ENCODE measurements at regions not wholly inside any gene's neighbourhood (a gene's known extent, or its start where the extent isn't known, plus 50 kb on each side); places are given as distances from the start of the nearest gene placed in this dataset.

DNA sequence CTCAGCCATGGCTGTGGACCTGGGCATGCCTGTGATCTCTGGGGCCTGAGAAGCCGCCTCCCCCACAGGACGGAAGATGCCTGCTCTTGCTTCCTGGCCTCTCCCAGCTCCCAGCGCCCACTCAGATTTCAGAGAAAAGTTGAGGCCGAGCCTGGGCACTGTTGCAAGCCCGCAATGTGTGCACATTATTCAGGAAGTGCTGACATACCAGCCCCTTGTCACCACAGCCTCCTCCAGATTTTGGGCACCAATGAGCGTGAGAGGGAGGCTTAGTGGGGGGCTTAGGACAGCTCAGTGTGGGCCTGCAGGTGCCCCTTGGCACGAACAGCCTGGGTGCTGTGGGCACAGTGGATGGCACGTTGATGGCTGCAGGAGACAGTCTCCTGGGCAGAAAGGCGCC lies 1400.9 kb upstream of the ALCAM start:
- TF ChIP-seq, protein P1, sequence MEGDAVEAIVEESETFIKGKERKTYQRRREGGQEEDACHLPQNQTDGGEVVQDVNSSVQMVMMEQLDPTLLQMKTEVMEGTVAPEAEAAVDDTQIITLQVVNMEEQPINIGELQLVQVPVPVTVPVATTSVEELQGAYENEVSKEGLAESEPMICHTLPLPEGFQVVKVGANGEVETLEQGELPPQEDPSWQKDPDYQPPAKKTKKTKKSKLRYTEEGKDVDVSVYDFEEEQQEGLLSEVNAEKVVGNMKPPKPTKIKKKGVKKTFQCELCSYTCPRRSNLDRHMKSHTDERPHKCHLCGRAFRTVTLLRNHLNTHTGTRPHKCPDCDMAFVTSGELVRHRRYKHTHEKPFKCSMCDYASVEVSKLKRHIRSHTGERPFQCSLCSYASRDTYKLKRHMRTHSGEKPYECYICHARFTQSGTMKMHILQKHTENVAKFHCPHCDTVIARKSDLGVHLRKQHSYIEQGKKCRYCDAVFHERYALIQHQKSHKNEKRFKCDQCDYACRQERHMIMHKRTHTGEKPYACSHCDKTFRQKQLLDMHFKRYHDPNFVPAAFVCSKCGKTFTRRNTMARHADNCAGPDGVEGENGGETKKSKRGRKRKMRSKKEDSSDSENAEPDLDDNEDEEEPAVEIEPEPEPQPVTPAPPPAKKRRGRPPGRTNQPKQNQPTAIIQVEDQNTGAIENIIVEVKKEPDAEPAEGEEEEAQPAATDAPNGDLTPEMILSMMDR (IDR thresholded peaks at IDR 0.05) = no peak

DNA sequence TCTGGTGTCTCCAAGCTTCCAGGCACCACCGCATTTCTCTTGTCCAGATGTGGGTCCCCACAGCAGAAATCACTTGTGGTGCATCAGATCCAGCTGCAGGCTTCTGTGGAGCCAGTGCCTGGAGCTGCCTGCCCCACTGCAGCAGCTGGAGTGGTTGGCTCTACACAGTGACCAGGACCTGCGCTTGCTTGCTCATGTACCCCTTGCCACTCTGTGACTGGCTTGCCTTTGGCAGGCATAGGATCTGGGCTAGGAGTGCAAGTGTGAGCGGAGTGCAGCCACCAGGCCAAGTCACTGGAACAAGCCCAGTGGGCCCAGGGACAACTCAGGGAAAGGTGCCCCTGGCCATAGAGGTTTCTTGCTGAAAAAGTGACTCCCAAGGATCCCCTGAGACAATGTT lies 1400.0 kb upstream of the ALCAM start:
- H3K9me3 ChIP-seq = no peaks in the 10 kb centered on the region
- intact Hi-C loops (cut with DNase I, micrococcal nuclease) = no loop called here
- DNase-seq = no peak
- no peaks in the 10 kb centered on the region for H3K36me3 ChIP-seq (ENCODE audit: low read depth)
- TF ChIP-seq, protein P1 (IDR thresholded peaks at IDR 0.05) = no peak
- no peaks in the 10 kb centered on the region for H3K4me1 ChIP-seq (ENCODE audit: low read depth)
- no peak for ATAC-seq
- H3K4me3 ChIP-seq = no peak overlapping the region

More for the DNA sequence above, 1400.9 kb upstream of the ALCAM start:
- Histone ChIP-seq H3K9me3 (no peaks in the 10 kb centered on the region), H3K36me3 (ENCODE audit: low read depth) (no peaks in the 10 kb centered on the region), H3K4me3 (no peak overlapping the region), H3K4me1 (ENCODE audit: low read depth) (no peaks in the 10 kb centered on the region)
- intact Hi-C loops (cut with DNase I, micrococcal nuclease) = no loop called here
- ATAC-seq (no peak), DNase-seq (no peak)

DNA sequence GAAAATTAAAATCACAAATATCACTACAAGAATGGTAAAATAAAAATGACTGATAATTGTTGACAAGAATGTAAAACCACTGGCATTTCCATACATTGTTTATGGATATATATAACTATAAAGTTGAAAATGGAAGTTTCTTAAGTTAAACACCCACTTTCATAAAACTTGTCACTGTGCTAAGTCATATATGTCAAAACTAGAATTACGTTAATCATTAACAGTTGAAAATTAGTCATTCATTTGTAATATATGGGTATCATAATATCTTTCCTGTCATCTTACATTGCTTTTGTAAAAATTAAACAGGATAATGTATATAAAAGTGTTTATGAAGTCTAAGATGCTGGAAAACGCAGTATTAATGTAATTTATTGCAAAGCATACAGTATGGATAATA lies 1398.6 kb upstream of the ALCAM start:
- no peaks in the 10 kb centered on the region for H3K9me3 ChIP-seq
- intact Hi-C loops (cut with DNase I, micrococcal nuclease) = no loop called here
- no peaks in the 10 kb centered on the region for H3K4me1 ChIP-seq (ENCODE audit: low read depth)
- no peak for DNase-seq
- H3K36me3 ChIP-seq (ENCODE audit: low read depth) = no peaks in the 10 kb centered on the region
- ATAC-seq = no peak
- TF ChIP-seq, protein P1 (IDR thresholded peaks at IDR 0.05) = no peak
- no peak overlapping the region for H3K4me3 ChIP-seq

DNA sequence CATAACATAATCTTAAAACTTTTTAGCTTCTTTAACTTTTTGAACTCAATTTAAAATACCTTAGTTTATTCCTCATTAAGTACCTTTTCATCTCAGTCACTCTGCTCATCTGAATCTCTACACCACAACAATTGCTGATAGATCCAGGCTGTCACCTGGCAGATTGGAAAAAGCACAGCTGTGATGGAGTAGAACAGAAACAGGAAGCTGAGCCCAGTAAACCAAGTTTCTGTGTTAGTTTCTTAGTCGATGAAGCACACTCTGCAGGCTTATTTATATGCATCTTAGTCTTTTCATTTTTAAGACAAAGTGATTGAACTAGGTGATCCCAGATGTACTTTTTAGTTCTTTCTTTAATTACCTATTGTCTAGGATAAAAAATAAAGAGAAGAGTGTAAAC lies 1398.0 kb upstream of the ALCAM start:
- intact Hi-C loops (cut with DNase I, micrococcal nuclease) = no loop called here
- Histone ChIP-seq H3K4me1 (ENCODE audit: low read depth) (no peaks in the 10 kb centered on the region), H3K36me3 (ENCODE audit: low read depth) (no peaks in the 10 kb centered on the region), H3K4me3 (no peak overlapping the region), H3K9me3 (no peaks in the 10 kb centered on the region)
- TF ChIP-seq, protein P1 (IDR thresholded peaks at IDR 0.05) = no peak
- ATAC-seq (no peak), DNase-seq (no peak)

DNA sequence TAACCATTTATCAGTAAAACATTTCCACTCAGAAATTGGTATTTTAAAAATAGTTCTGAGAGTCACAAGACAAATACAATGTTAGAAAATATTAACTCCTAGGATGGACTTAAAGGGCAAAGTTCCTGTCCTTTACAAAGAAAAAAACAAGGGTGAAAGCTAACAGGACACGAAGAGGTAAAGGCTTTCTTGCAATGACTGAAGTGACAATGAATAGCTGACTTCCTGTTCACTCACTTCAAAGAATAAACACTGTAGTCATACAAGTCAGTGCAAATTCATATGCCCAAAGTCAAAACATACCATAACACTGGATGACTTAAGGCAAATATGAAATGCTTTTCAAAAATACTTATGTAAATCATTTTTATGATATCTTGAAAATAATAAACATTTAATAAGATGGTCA lies 1389.8 kb upstream of the ALCAM start:
- no peak for ATAC-seq
- DNase-seq = no peak
- intact Hi-C loops (cut with DNase I, micrococcal nuclease) = no loop called here
- TF ChIP-seq, protein P1 (IDR thresholded peaks at IDR 0.05) = no peak
- H3K4me1 ChIP-seq (ENCODE audit: low read depth) = no peaks in the 10 kb centered on the region
- no peaks in the 10 kb centered on the region for H3K9me3 ChIP-seq
- H3K4me3 ChIP-seq = no peak overlapping the region
- no peaks in the 10 kb centered on the region for H3K36me3 ChIP-seq (ENCODE audit: low read depth)

DNA sequence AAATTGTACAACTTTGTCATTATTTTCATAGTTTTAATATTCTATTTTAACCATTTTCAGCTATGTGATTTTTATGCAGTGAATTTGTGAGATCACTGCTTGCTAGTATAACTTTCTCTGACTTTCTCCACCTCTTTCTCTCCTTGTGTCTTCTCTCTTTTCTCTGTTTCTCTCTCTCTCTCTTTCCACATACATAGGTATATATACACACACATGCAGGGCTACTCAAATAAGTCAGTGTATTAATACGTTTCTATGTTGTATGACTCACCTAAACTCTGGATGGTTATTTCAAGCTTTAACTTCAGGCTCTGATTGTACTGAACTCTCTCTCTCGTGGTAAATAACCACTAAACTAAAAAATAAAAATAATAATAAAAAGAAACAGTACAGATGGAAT lies 1389.3 kb upstream of the ALCAM start:
- no peaks in the 10 kb centered on the region for H3K4me1 ChIP-seq (ENCODE audit: low read depth)
- no peak overlapping the region for H3K4me3 ChIP-seq
- no peak for ATAC-seq
- TF ChIP-seq, protein P1 (IDR thresholded peaks at IDR 0.05) = no peak
- DNase-seq = no peak
- H3K36me3 ChIP-seq (ENCODE audit: low read depth) = no peaks in the 10 kb centered on the region
- H3K9me3 ChIP-seq = no peaks in the 10 kb centered on the region
- intact Hi-C loops (cut with DNase I, micrococcal nuclease) = no loop called here
